ENCODE measurements at regions not wholly inside any gene's neighbourhood (a gene's known extent, or its start where the extent isn't known, plus 50 kb on each side); places are given as distances from the start of the nearest gene placed in this dataset.

DNA sequence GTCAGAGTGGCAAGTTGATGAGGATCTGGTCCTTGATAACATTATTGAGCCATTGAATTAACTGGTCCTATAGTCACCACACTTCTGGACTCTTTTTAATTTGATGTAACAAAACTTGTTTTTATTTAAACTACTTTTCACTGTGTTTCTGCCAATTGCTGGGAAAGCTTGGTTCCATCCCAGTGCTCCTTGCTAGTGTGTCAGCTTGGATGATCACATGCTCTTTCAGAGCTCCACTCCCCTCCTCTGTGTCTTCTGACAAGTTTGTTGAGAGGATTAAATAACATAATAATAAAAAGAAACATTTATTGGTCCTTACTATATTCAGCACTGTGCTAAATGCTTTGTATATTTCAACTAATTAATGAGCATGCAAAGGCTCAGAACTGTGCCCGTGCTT lies 448.5 kb upstream of the B3GALT2 start:
- Histone ChIP-seq H3K27me3 (ENCODE audit: control insufficient read depth, insufficient read depth, low read length) (no peaks in the 10 kb centered on the region), H3K4me3 (ENCODE audit: low read length) (no peak overlapping the region), H3K4me2 (ENCODE audit: low read length) (no peak overlapping the region), H3K36me3 (ENCODE audit: insufficient read depth, low read length) (no peaks in the 10 kb centered on the region), H3K9ac (ENCODE audit: low read depth, low read length) (no peak overlapping the region), H3K9me3 (replicated peaks; ENCODE audit: low read length) (no peaks in the 10 kb centered on the region), H3K4me1 (ENCODE audit: control insufficient read depth, insufficient read depth, low read length) (no peaks in the 10 kb centered on the region)

DNA sequence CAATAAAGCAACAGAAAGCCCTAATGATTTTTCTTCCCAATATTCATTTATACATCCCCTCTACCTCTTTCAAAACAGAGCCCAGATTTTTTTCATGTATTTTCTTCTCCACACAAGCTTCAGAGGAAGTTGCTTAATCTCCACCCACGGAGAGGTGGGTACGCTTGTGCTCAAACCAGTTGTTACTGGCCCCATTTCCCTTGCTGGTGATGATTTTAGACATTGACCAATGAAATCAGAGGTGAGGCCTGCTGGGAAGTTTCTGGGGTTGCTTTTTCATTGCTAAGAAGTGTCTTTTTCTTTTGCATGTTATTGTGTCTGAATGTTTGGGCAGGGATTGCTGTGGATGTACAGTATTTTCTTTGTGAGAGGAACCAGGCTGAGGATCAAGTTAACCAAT lies 448.1 kb upstream of the B3GALT2 start:
- Histone ChIP-seq H3K4me3 (ENCODE audit: low read length) (no peak overlapping the region), H3K9me3 (replicated peaks; ENCODE audit: low read length) (no peaks in the 10 kb centered on the region), H3K36me3 (ENCODE audit: insufficient read depth, low read length) (no peaks in the 10 kb centered on the region)

DNA sequence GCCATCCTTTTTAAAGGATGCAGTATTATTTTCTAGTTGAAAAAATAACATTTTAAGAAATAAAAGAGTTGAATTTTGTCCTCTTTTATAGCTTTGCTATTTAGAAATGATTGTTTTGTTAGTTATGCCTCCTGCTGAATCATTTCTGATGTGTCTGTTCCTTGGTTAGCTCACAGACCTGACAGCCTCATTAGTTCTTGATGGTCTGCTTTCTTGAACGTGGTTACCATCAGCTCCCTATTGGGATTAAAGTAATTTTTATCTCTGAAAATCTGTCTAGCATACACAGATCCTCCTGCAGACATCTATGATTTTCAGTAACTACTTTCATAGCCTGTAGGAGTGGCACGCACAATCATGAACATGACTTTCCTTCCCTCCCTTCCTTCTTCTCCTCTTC lies 447.6 kb upstream of the B3GALT2 start:
- no peak overlapping the region for H3K4me2 ChIP-seq (ENCODE audit: low read length)
- H3K27me3 ChIP-seq (ENCODE audit: control insufficient read depth, insufficient read depth, low read length), result no peaks in the 10 kb centered on the region
- H3K36me3 ChIP-seq (ENCODE audit: insufficient read depth, low read length), result no peaks in the 10 kb centered on the region
- H3K4me3 ChIP-seq (ENCODE audit: low read length), result no peak overlapping the region
- H3K4me1 ChIP-seq (ENCODE audit: control insufficient read depth, insufficient read depth, low read length), result no peaks in the 10 kb centered on the region
- H3K9me3 ChIP-seq (replicated peaks; ENCODE audit: low read length), result no peaks in the 10 kb centered on the region
- H3K9ac ChIP-seq (ENCODE audit: low read depth, low read length), result no peak overlapping the region

More for the DNA sequence above, 448.1 kb upstream of the B3GALT2 start:
- Histone ChIP-seq H3K27me3 (ENCODE audit: control insufficient read depth, insufficient read depth, low read length) (no peaks in the 10 kb centered on the region), H3K4me2 (ENCODE audit: low read length) (no peak overlapping the region), H3K4me1 (ENCODE audit: control insufficient read depth, insufficient read depth, low read length) (no peaks in the 10 kb centered on the region), H3K9ac (ENCODE audit: low read depth, low read length) (no peak overlapping the region)

DNA sequence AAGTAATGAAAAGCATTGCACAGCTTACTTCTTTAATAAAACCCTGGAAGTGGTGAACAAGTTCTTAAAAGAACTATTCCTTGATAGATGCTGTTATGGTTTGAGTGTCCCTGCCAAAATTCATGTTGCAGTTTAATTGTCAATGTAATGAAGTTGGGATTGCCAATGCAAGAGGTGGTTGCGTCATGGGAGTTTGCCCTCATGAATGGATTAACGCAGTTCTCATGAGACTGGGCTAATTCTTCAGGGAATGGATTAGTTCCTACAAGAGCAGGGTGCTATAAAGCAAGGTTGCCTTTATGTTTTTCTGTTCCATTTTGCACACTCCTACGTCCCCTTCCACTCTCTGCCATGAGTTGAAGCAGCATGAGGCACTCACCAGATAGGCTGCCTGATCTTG lies 446.7 kb upstream of the B3GALT2 start:
- Histone ChIP-seq H3K4me1 (ENCODE audit: control insufficient read depth, insufficient read depth, low read length) (no peaks in the 10 kb centered on the region), H3K36me3 (ENCODE audit: insufficient read depth, low read length) (no peaks in the 10 kb centered on the region), H3K27me3 (ENCODE audit: control insufficient read depth, insufficient read depth, low read length) (no peaks in the 10 kb centered on the region), H3K4me2 (ENCODE audit: low read length) (no peak overlapping the region), H3K4me3 (ENCODE audit: low read length) (no peak overlapping the region), H3K9ac (ENCODE audit: low read depth, low read length) (no peak overlapping the region), H3K9me3 (replicated peaks; ENCODE audit: low read length) (no peaks in the 10 kb centered on the region)

DNA sequence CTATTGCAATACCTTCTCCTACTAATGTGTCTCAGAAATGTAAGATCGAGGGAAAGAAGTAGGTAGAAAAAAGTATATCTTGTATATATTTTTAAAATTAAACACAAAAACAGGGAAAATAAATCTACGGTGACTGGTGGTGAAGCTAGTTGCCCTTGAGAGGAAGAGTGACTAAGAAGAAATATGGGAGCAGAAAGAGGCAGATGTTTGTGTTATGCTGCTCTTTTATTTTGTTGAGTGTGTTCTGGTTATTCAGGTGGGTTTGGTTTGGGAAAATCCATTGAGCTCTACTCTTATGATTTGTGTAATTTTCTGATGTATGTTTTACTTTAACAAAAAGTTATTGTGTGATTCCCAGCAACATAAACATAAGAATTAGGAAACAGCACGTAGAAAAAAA lies 444.9 kb upstream of the B3GALT2 start:
- no peak overlapping the region for H3K9ac ChIP-seq (ENCODE audit: low read depth, low read length)

DNA sequence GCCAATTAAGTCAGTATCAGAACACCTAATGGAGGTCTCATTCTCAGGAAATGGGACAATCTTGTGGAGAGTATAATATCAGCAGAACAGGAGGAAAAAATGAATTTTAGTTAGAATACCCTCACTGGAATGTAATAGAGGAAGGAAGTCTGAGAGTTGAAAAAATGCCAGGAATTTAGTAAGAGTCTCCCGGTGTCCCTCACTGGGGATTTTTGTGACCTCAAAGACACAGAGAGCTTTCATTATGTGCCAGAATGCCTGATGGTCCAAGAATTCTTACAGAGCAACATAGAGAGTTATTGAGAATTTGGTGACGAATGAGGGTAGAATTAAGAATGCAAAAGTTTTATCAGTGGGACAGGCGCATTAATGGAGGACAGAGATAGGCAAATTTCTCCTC lies 443.5 kb upstream of the B3GALT2 start:
- Histone ChIP-seq H3K9me3 (replicated peaks; ENCODE audit: low read length) (no peaks in the 10 kb centered on the region), H3K4me3 (ENCODE audit: low read length) (no peak overlapping the region), H3K36me3 (ENCODE audit: insufficient read depth, low read length) (no peaks in the 10 kb centered on the region), H3K9ac (ENCODE audit: low read depth, low read length) (no peak overlapping the region), H3K4me2 (ENCODE audit: low read length) (no peak overlapping the region), H3K27me3 (ENCODE audit: control insufficient read depth, insufficient read depth, low read length) (no peaks in the 10 kb centered on the region), H3K4me1 (ENCODE audit: control insufficient read depth, insufficient read depth, low read length) (no peaks in the 10 kb centered on the region)

More for the DNA sequence above, 444.9 kb upstream of the B3GALT2 start:
- Histone ChIP-seq H3K27me3 (ENCODE audit: control insufficient read depth, insufficient read depth, low read length) (no peaks in the 10 kb centered on the region), H3K4me3 (ENCODE audit: low read length) (no peak overlapping the region), H3K4me2 (ENCODE audit: low read length) (no peak overlapping the region), H3K36me3 (ENCODE audit: insufficient read depth, low read length) (no peaks in the 10 kb centered on the region), H3K4me1 (ENCODE audit: control insufficient read depth, insufficient read depth, low read length) (no peaks in the 10 kb centered on the region), H3K9me3 (replicated peaks; ENCODE audit: low read length) (no peaks in the 10 kb centered on the region)

DNA sequence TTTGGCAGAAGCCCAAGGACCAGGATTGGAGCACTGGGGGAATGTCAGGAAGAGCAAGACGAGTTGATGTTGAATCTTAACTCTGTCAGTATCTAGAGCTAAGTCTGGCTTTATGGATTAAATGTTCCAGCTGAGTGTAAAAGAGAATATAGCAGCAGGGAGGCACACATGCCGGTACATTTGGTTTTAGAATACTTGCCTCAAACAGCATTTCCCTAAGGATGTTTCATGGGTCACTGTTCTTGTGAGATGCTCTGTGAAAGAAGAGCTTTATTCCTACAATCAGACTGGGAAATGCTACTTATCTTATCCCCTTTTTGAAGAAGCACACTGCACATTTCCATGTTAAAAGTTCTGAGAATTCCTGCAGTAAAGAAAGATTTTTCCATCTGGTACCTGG lies 440.3 kb upstream of the B3GALT2 start:
- Histone ChIP-seq H3K27me3 (ENCODE audit: control insufficient read depth, insufficient read depth, low read length) (no peaks in the 10 kb centered on the region), H3K36me3 (ENCODE audit: insufficient read depth, low read length) (no peaks in the 10 kb centered on the region), H3K9ac (ENCODE audit: low read depth, low read length) (no peak overlapping the region), H3K4me3 (ENCODE audit: low read length) (no peak overlapping the region), H3K4me1 (ENCODE audit: control insufficient read depth, insufficient read depth, low read length) (no peaks in the 10 kb centered on the region), H3K9me3 (replicated peaks; ENCODE audit: low read length) (no peaks in the 10 kb centered on the region), H3K4me2 (ENCODE audit: low read length) (no peak overlapping the region)

DNA sequence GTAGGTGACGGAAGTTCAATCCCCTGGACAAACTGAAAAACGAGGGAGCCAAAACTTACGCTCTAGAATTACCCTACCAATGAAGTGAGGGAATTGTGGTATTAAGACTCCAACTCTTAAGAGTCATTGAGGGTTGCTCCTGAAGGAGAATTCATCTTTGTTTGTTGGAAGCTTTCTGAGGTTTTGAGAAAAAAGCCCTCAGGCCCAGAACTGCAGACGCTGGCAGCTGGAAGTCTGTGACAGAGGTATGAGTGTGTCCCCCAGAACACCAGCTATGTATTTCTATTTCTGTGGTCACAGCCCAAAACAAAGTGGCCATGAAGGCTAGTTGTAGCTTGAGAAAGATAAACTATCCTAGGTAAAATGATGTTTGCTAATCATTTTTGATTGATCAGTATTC lies 438.8 kb upstream of the B3GALT2 start:
- Histone ChIP-seq H3K4me2 (ENCODE audit: low read length) (no peak overlapping the region), H3K36me3 (ENCODE audit: insufficient read depth, low read length) (no peaks in the 10 kb centered on the region), H3K4me3 (ENCODE audit: low read length) (no peak overlapping the region), H3K9me3 (replicated peaks; ENCODE audit: low read length) (no peaks in the 10 kb centered on the region), H3K27me3 (ENCODE audit: control insufficient read depth, insufficient read depth, low read length) (no peaks in the 10 kb centered on the region), H3K4me1 (ENCODE audit: control insufficient read depth, insufficient read depth, low read length) (no peaks in the 10 kb centered on the region), H3K9ac (ENCODE audit: low read depth, low read length) (no peak overlapping the region)

DNA sequence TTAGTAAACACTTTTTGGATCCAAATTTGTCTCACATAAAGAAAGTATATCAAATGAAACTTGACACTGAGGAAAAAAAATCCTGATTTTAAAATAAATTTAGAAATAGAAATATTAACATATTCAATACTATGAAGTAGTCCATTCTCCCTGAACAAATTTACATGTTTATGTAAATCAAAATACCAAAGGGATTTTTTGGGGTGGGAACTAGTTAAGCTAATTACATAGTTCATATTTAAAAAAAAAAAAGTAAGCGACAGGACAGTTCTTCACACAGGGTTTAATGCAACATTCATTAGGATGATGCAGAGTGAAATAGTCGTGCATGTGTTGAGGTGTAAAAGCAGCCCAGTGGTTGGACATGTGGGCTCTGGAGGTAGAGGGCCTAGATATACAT lies 433.5 kb upstream of the B3GALT2 start:
- Histone ChIP-seq H3K4me1 (ENCODE audit: control insufficient read depth, insufficient read depth, low read length) (no peaks in the 10 kb centered on the region), H3K4me3 (ENCODE audit: low read length) (no peak overlapping the region), H3K9me3 (replicated peaks; ENCODE audit: low read length) (no peaks in the 10 kb centered on the region), H3K4me2 (ENCODE audit: low read length) (no peak overlapping the region), H3K27me3 (ENCODE audit: control insufficient read depth, insufficient read depth, low read length) (no peaks in the 10 kb centered on the region), H3K9ac (ENCODE audit: low read depth, low read length) (no peak overlapping the region), H3K36me3 (ENCODE audit: insufficient read depth, low read length) (no peaks in the 10 kb centered on the region)

DNA sequence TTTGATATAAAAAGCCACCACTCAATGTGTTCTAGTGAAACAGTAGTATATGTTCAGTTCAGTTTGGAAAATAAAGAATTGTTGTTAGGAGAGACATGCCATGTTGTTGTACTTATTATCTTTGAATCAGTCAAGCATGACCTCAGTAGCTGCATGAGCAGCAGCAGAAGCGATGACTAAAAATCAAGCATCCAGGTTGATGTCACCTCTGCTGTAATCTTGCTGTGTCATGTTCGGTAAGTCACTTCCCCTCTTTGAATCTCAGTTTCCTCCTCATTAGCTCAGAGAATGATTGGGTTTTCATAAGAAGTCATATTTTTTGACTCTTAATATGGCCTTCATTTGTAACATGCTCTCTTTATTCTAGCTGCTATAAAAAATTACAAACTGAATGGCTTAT lies 428.4 kb upstream of the B3GALT2 start:
- Histone ChIP-seq H3K9ac (ENCODE audit: low read depth, low read length) (no peak overlapping the region), H3K36me3 (ENCODE audit: insufficient read depth, low read length) (no peaks in the 10 kb centered on the region), H3K4me2 (ENCODE audit: low read length) (no peak overlapping the region), H3K4me1 (ENCODE audit: control insufficient read depth, insufficient read depth, low read length) (no peaks in the 10 kb centered on the region), H3K27me3 (ENCODE audit: control insufficient read depth, insufficient read depth, low read length) (no peaks in the 10 kb centered on the region), H3K9me3 (replicated peaks; ENCODE audit: low read length) (no peaks in the 10 kb centered on the region), H3K4me3 (ENCODE audit: low read length) (no peak overlapping the region)

DNA sequence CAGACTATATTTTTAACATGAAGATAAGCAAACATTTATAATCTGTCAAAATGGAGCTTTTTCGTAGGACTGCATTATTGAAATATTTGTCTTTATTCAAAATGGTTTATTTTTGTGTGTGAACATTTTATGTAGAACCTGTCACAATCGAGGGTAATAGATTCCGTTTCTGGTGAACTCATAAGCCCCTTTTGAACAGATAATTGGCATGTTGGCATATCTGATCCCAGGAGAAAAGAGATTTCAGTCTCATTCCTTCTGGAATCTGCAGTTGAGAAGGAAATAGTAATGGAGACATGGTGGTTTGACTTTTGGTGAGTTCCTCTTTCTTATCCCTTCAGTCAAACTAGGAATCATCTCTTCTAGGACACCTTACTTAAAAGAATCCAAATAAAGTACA lies 427.9 kb upstream of the B3GALT2 start:
- no peak overlapping the region for H3K4me3 ChIP-seq (ENCODE audit: low read length)
- H3K36me3 ChIP-seq (ENCODE audit: insufficient read depth, low read length), result no peaks in the 10 kb centered on the region
- H3K9ac ChIP-seq (ENCODE audit: low read depth, low read length), result no peak overlapping the region
- no peak overlapping the region for H3K4me2 ChIP-seq (ENCODE audit: low read length)
- H3K4me1 ChIP-seq (ENCODE audit: control insufficient read depth, insufficient read depth, low read length), result no peaks in the 10 kb centered on the region
- H3K9me3 ChIP-seq (replicated peaks; ENCODE audit: low read length), result no peaks in the 10 kb centered on the region
- no peaks in the 10 kb centered on the region for H3K27me3 ChIP-seq (ENCODE audit: control insufficient read depth, insufficient read depth, low read length)

DNA sequence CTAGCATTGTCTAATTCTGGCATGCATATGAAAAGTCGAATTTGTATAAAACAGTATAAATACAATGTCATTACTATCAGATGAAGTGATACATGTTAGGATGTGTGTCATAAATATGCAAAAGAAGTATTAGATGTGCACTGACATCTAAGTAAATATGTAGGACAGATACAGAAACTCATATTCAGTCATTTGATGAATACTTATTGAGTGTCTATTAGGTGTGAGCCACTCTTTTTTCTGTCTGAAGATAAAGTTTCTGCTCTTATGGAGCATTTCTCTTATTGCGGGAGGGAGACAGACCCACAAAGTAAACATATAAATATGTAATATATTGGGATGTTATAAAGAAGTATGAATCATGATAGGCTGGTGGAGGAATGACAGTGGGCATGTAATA lies 426.6 kb upstream of the B3GALT2 start:
- no peaks in the 10 kb centered on the region for H3K36me3 ChIP-seq (ENCODE audit: insufficient read depth, low read length)
- H3K4me1 ChIP-seq (ENCODE audit: control insufficient read depth, insufficient read depth, low read length), result no peaks in the 10 kb centered on the region
- no peak overlapping the region for H3K4me3 ChIP-seq (ENCODE audit: low read length)
- no peaks in the 10 kb centered on the region for H3K9me3 ChIP-seq (replicated peaks; ENCODE audit: low read length)
- H3K9ac ChIP-seq (ENCODE audit: low read depth, low read length), result no peak overlapping the region
- H3K4me2 ChIP-seq (ENCODE audit: low read length), result no peak overlapping the region
- H3K27me3 ChIP-seq (ENCODE audit: control insufficient read depth, insufficient read depth, low read length), result no peaks in the 10 kb centered on the region

All from skeletal muscle satellite cell (primary cell).